ENCODE measurements at regions not wholly inside any gene's neighbourhood (a gene's known extent, or its start where the extent isn't known, plus 50 kb on each side); places are given as distances from the start of the nearest gene placed in this dataset.
"Not testable (repeated sequence)": the region's sequence is repeated elsewhere in the genome, so short reads cannot be mapped to it uniquely, and the experiment has no call there.

DNA sequence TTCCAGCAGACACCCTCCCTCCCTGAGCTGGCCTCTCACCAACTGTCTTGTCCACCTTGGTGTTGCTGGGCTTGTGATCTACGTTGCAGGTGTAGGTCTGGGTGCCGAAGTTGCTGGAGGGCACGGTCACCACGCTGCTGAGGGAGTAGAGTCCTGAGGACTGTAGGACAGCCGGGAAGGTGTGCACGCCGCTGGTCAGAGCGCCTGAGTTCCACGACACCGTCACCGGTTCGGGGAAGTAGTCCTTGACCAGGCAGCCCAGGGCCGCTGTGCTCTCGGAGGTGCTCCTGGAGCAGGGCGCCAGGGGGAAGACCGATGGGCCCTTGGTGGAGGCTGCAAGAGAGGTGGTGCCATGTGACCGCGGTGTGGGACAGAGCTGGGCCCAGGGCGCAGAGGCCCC, 118.1 kb downstream of the TMEM121 start:
- CTCF ChIA-PET; DNase-seq; H3K4me3 Mint-ChIP-seq; H3K4me1 Mint-ChIP-seq; H3K9me3 Mint-ChIP-seq; H3K27me3 Mint-ChIP-seq; H3K27ac Mint-ChIP-seq; H3K36me3 Mint-ChIP-seq (ENCODE audit: low read depth); POLR2A ChIA-PET: not testable (repeated sequence)

DNA sequence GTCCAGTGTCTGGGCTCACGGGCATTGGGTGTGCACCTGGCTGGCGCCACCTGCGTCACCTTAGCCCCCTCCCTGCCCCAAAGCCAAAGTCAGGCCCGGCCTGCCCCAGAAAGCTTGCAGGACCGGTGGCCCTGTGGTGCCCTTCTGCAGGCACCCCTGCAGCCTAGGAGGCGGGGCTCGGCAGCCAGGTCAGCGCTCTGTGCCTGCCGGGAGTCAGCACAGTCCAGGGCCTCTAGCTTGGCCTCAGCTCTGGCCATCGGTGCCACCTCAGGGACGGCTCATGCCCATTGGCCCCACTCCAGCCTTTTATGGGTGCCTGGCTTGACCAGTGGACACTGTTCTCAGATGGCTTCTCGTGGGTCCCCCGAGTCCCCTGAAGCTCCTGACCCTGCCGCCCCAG, 118.5 kb downstream of the TMEM121 start:
- DNase-seq; H3K9me3 Mint-ChIP-seq; CTCF ChIA-PET; H3K4me3 Mint-ChIP-seq; H3K27ac Mint-ChIP-seq; H3K36me3 Mint-ChIP-seq (ENCODE audit: low read depth); POLR2A ChIA-PET; H3K27me3 Mint-ChIP-seq; H3K4me1 Mint-ChIP-seq: not testable (repeated sequence)

DNA sequence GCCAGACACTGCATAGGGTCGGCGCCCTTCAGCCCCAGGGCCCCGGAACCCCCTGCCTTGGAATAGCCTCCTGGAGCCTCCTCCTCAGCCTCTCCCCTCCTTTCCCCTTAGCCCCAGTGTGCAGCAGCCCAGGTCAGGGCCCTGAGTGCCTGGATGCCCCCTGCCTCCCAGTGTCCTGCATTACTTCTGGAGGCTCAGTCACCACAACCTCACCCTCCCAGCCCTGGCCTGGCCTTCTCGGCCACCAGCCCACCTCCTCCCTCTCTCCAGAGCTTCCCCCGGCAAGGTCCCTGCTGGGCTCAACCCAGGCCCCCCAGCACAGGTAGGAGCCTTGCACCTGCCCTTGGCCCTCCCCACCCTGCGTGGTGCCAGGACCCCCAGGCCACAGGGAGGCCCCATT, 119.0 kb downstream of the TMEM121 start:
- H3K27me3 Mint-ChIP-seq; POLR2A ChIA-PET; DNase-seq; H3K27ac Mint-ChIP-seq; H3K9me3 Mint-ChIP-seq; H3K4me3 Mint-ChIP-seq; H3K4me1 Mint-ChIP-seq; H3K36me3 Mint-ChIP-seq (ENCODE audit: low read depth); CTCF ChIA-PET: not testable (repeated sequence)

DNA sequence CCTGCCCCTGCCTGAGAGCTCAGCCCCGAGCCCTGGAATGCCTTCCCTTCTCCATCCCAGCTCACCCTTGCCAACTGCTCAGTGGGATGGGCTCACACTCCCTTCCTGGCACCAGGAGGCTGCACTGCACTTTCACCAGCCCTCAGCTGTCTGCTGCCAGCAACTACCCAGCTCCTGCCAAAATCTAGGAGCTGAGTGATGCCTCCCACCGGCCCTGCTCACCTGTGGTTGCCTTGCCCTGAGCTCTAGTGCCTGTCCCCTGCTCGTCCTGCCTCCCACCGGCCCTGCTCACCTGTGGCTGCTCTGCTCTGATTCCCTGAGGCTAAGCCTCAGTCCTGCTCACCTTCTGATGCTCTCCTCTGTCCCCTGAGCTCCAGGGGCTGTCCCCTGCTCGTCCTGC, 119.8 kb downstream of the TMEM121 start:
- POLR2A ChIA-PET: no interaction called here
- no peak overlapping the region for H3K27ac Mint-ChIP-seq
- H3K27me3 Mint-ChIP-seq: no peaks in the 10 kb centered on the region
- no peaks in the 10 kb centered on the region for H3K36me3 Mint-ChIP-seq (ENCODE audit: low read depth)
- CTCF ChIA-PET: interaction anchor here (0.8 kb wide), 1 partner anchor 186 kb away, joined by 4 read pairs; no protein-coding TSS in a partner anchor
- no peaks in the 10 kb centered on the region for H3K4me1 Mint-ChIP-seq
- peaks cover 3% of the 10 kb centered on the region for H3K9me3 Mint-ChIP-seq
- no peak overlapping the region for H3K4me3 Mint-ChIP-seq
- DNase-seq: no peak

- H3K36me3 Mint-ChIP-seq (ENCODE audit: low read depth); POLR2A ChIA-PET; H3K4me3 Mint-ChIP-seq; H3K9me3 Mint-ChIP-seq; H3K27me3 Mint-ChIP-seq; H3K27ac Mint-ChIP-seq; DNase-seq; H3K4me1 Mint-ChIP-seq: not testable (repeated sequence)
- CTCF ChIA-PET: interaction anchor here (0.8 kb wide), 1 partner anchor 185 kb away, joined by 4 read pairs; no protein-coding TSS in a partner anchor
These were observed 120.4 kb downstream of the TMEM121 start for GRCh38 chr14:105646711-105647281.

DNA sequence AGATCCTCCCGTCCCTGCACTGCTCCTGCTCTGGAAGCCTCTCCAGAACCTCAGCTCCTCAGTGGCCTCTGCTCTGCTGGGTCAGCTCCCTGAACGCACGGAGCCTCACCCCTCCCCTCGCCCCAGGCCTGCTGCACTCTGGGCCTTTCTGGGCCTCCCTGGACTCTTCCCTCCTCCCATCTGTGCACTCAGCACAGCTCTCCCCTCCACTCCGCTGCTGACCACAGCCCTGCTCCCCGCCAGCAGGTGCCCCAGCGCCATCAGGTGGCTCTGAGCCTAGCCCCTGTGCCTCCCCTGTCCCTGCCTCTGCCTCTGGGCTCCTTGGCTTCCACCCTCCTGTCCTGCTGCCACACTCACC, 121.0 kb downstream of the TMEM121 start:
- H3K4me1 Mint-ChIP-seq; H3K27me3 Mint-ChIP-seq; H3K9me3 Mint-ChIP-seq; POLR2A ChIA-PET; H3K4me3 Mint-ChIP-seq; H3K36me3 Mint-ChIP-seq (ENCODE audit: low read depth); DNase-seq; H3K27ac Mint-ChIP-seq; CTCF ChIA-PET: not testable (repeated sequence)

- H3K27me3 Mint-ChIP-seq: no peaks in the 10 kb centered on the region
- POLR2A ChIA-PET: no interaction called here
- H3K4me3 Mint-ChIP-seq: no peak overlapping the region
- no peak for DNase-seq
- H3K36me3 Mint-ChIP-seq (ENCODE audit: low read depth): no peaks in the 10 kb centered on the region
- peaks cover 3% of the 10 kb centered on the region for H3K9me3 Mint-ChIP-seq
- CTCF ChIA-PET: no interaction called here
- H3K27ac Mint-ChIP-seq: no peak overlapping the region
- H3K4me1 Mint-ChIP-seq: no peaks in the 10 kb centered on the region
These were observed 121.6 kb downstream of the TMEM121 start for GRCh38 chr14:105647784-105648608.

GRCh38 chr14:105648609-105649535, 122.5 kb downstream of the TMEM121 start:
- CTCF ChIA-PET; H3K27ac Mint-ChIP-seq; H3K27me3 Mint-ChIP-seq; H3K36me3 Mint-ChIP-seq (ENCODE audit: low read depth); H3K9me3 Mint-ChIP-seq; H3K4me3 Mint-ChIP-seq; H3K4me1 Mint-ChIP-seq; POLR2A ChIA-PET; DNase-seq: not testable (repeated sequence)

GRCh38 chr14:105652317-105652716, 125.9 kb downstream of the TMEM121 start:
- H3K36me3 Mint-ChIP-seq (ENCODE audit: low read depth); H3K4me1 Mint-ChIP-seq; POLR2A ChIA-PET; H3K27ac Mint-ChIP-seq; H3K27me3 Mint-ChIP-seq; H3K4me3 Mint-ChIP-seq; H3K9me3 Mint-ChIP-seq; CTCF ChIA-PET; DNase-seq: not testable (repeated sequence)

DNA sequence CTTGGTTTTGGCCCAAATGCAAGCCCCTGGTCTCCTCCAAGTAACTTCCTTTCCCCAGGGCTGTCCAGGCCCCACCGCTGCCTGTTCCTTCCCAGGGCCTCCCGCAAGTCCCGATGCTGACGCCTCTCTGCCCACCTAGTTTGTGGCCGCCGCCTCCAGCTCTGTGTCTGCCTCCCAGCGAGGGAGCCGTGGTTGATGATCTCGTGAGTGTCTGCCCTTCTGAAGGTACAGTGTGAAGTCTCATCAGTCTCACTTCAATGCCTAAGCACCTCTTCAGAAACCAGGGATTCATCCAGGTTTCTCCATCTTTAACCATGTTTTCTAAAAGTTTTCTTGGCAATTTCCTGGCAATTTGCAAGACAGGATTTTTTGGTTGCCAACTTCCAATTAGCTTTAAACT, 127.5 kb downstream of the TMEM121 start:
- H3K27me3 Mint-ChIP-seq; POLR2A ChIA-PET; DNase-seq; H3K4me3 Mint-ChIP-seq; H3K4me1 Mint-ChIP-seq; H3K27ac Mint-ChIP-seq; H3K9me3 Mint-ChIP-seq; CTCF ChIA-PET; H3K36me3 Mint-ChIP-seq (ENCODE audit: low read depth): not testable (repeated sequence)

DNA sequence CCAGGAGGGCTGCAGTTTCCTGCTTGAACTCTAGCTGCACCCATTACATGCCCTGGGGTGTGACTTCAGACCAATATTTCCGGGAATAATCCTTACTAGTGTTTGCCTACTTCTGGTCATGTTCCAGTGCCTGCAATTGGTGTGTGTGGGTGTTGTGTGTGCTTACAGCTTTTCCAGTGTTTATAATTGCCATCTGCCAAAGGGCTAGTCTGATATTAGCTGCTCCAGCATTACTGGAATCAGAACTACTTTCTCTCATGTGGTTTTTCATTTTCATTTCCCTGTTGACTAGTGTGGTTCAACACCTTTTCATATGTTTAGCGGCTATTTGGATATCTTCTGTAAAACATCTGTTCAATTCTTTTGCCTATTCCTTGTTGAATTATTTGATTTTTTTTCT, 132.9 kb downstream of the TMEM121 start:
- Mint-ChIP-seq H3K27me3 (peaks cover 22% of the 10 kb centered on the region), H3K9me3 (peaks cover 16% of the 10 kb centered on the region)
- CTCF ChIA-PET; H3K27ac Mint-ChIP-seq; H3K36me3 Mint-ChIP-seq (ENCODE audit: low read depth); DNase-seq; POLR2A ChIA-PET; H3K4me1 Mint-ChIP-seq; H3K4me3 Mint-ChIP-seq: not testable (repeated sequence)

DNA sequence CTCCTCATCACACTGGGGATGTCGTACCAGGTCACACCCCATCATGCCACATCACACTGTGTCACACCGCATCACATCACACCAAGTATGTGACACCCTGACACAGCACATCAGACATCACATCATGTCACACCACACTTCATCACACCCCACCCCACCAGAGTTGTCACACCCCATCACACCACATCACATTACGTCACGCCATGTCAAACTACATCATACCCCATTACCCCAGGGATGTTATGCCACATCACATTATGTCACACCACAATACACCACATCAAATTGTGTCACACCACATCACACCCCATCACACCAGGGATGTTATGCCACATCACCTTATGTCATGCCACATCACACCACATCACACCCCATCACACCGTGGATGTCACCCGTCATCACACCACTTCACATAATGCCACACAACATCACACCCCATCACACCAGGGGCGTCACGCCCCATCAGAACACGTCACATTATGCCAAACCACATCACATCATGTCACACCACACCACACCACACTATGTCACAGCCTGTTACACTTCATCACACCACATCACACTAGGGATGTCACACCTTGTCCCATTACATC, 133.6 kb downstream of the TMEM121 start:
- Mint-ChIP-seq H3K36me3 (ENCODE audit: low read depth) (no peaks in the 10 kb centered on the region), H3K27me3 (peaks cover 22% of the 10 kb centered on the region), H3K4me3 (no peak overlapping the region), H3K27ac (no peak overlapping the region), H3K4me1 (no peaks in the 10 kb centered on the region), H3K9me3 (peaks cover 16% of the 10 kb centered on the region)
- ChIA-PET CTCF (no interaction called here), POLR2A (no interaction called here)
- DNase-seq: no peak

DNA sequence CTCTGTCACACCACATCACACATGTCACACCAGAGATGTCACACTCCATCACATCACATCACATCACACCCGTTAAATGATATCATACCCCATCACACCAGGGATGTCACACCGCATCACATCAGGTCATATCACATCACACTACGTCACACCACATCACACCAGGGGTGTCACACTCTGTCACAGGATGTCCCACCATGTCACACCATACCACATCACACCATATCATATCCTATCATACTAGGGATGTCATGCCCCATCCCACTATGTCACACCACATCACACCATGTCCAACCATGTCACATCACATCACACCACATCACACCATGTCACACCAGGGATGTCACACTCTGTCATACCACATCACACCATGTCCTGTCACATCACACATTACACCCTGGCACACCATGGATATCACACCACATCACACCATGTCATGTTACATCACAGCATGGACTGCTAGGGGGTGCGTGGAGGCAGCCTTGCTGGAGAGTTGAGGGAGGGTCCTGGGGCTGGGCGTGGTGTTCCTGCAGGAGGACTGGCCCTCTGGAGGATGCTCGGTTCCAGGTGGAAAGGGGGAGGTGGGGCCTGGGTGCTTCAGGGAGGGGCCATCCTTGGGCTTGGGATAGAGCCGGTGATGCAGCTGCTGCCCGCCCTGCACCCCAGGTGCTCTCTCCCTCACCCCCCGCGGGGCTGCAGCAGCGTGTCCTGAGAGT, 134.6 kb downstream of the TMEM121 start:
- Mint-ChIP-seq H3K9me3 (peaks cover 16% of the 10 kb centered on the region), H3K27ac (no peak overlapping the region), H3K4me3 (no peak overlapping the region), H3K27me3 (peaks cover 22% of the 10 kb centered on the region), H3K36me3 (ENCODE audit: low read depth) (no peaks in the 10 kb centered on the region), H3K4me1 (no peaks in the 10 kb centered on the region)
- ChIA-PET POLR2A (no interaction called here), CTCF (no interaction called here)
- DNase-seq: no peak
